Activated CD4-positive, alpha-beta T cell treated with anti-CD3 and anti-CD28 coated beads, Interleukin-2, amount 50 U/mL, for 16 hours (primary cell): ENCODE measurements at regions not wholly inside any gene's neighbourhood (a gene's known extent, or its start where the extent isn't known, plus 50 kb on each side); places are given as distances from the start of the nearest gene placed in this dataset.
"Not testable (repeated sequence)": the region's sequence is repeated elsewhere in the genome, so short reads cannot be mapped to it uniquely, and the experiment has no call there.

ENCODE experiments used
- DNase-seq: peaks from one replicate; pipeline ENCODE4 v3.0.0-alpha.2; 2020

GRCh38 chr5:25002371-25002770 lies 357.6 kb upstream of the CDH10 start:
- no peak for DNase-seq

GRCh38 chr5:24999732-25000131 lies 355.0 kb upstream of the CDH10 start:
- no peak for DNase-seq

GRCh38 chr5:24998641-24999040 lies 353.9 kb upstream of the CDH10 start:
- no peak for DNase-seq

GRCh38 chr5:24986326-24986725 lies 341.5 kb upstream of the CDH10 start:
- DNase-seq = no peak

GRCh38 chr5:24978552-24978951 lies 333.8 kb upstream of the CDH10 start:
- DNase-seq = not testable (repeated sequence)

- DNase-seq = no peak
These were observed 318.8 kb upstream of the CDH10 start for GRCh38 chr5:24963611-24964010.

GRCh38 chr5:24923400-24923799 lies 278.6 kb upstream of the CDH10 start:
- no peak for DNase-seq

GRCh38 chr5:24918676-24919075 lies 273.9 kb upstream of the CDH10 start:
- DNase-seq = no peak

GRCh38 chr5:24916863-24917262 lies 272.1 kb upstream of the CDH10 start:
- no peak for DNase-seq

- no peak for DNase-seq
These were observed 264.4 kb upstream of the CDH10 start for GRCh38 chr5:24909210-24909609.

- DNase-seq = no peak
These were observed 261.9 kb upstream of the CDH10 start for GRCh38 chr5:24906689-24907088.

- DNase-seq = no peak
These were observed 260.3 kb upstream of the CDH10 start for GRCh38 chr5:24904981-24905517.

- DNase-seq = no peak
These were observed 254.4 kb upstream of the CDH10 start for GRCh38 chr5:24899180-24899579.

- no peak for DNase-seq
These were observed 219.5 kb upstream of the CDH10 start for GRCh38 chr5:24864244-24864643.

- DNase-seq = no peak
These were observed 217.3 kb upstream of the CDH10 start for GRCh38 chr5:24862117-24862516.

GRCh38 chr5:24855485-24855884 lies 210.7 kb upstream of the CDH10 start:
- no peak for DNase-seq

- DNase-seq = no peak
These were observed 210.1 kb upstream of the CDH10 start for GRCh38 chr5:24854850-24855249.

GRCh38 chr5:24854350-24854749 lies 209.6 kb upstream of the CDH10 start:
- DNase-seq = no peak

- DNase-seq = no peak
These were observed 206.2 kb upstream of the CDH10 start for GRCh38 chr5:24850926-24851486.

GRCh38 chr5:24849210-24849609 lies 204.4 kb upstream of the CDH10 start:
- DNase-seq = no peak

GRCh38 chr5:24831989-24832388 lies 187.2 kb upstream of the CDH10 start:
- DNase-seq = no peak

GRCh38 chr5:24823625-24824024 lies 178.8 kb upstream of the CDH10 start:
- DNase-seq = no peak

GRCh38 chr5:24819841-24820240 lies 175.1 kb upstream of the CDH10 start:
- no peak for DNase-seq

- no peak for DNase-seq
These were observed 173.2 kb upstream of the CDH10 start for GRCh38 chr5:24817966-24818365.

GRCh38 chr5:24816206-24816605 lies 171.4 kb upstream of the CDH10 start:
- no peak for DNase-seq
